ENCODE measurements at regions not wholly inside any gene's neighbourhood (a gene's known extent, or its start where the extent isn't known, plus 50 kb on each side); places are given as distances from the start of the nearest gene placed in this dataset.

GRCh38 chr9:19689328-19690101 is 99.3 kb downstream of the SLC24A2 start:
- POLR2A ChIA-PET: no interaction called here
- Histone ChIP-seq H3K27me3 (replicated peaks in 1 of 2; ENCODE audit: control insufficient read depth in 2 of 2, insufficient read depth in 2 of 2, low read length in 1 of 2) (no peaks in the 10 kb centered on the region; a peak in 1 of 4 replicates), H3K9me3 (replicated peaks; ENCODE audit: control insufficient read depth, insufficient read depth, low read length) (peaks cover 1% of the 10 kb centered on the region; the same call in 2 of the 3 replicates), H3K9ac (ENCODE audit: control insufficient read depth, insufficient read depth, low read length) (no peak overlapping the region), H3K36me3 (ENCODE audit: control insufficient read depth in 2 of 2, insufficient read depth in 2 of 2, low read length in 1 of 2) (no peaks in the 10 kb centered on the region), H2AFZ (ENCODE audit: control insufficient read depth, low read depth, low read length) (no peak overlapping the region), H3K4me2 (ENCODE audit: control insufficient read depth, insufficient read depth) (no peak overlapping the region), H3K27ac (ENCODE audit: control insufficient read depth, insufficient read depth) (no peak overlapping the region), H3K4me3 (no peak overlapping the region), H3K4me1 (ENCODE audit: control insufficient read depth, insufficient read depth, low read length) (no peaks in the 10 kb centered on the region), H4K20me1 (ENCODE audit: control insufficient read depth, insufficient read depth) (no peaks in the 10 kb centered on the region), H3K79me2 (ENCODE audit: control insufficient read depth, insufficient read depth, low read length) (no peaks in the 10 kb centered on the region)
- CTCF ChIA-PET: no interaction called here
- FAIRE-seq: no peak
- DNase-seq (ENCODE audit: low read depth, low spot score): no peak
- no peak for TF ChIP-seq ATF7 (IDR thresholded peaks at IDR 0.05; ENCODE audit: low read depth)
- TF ChIP-seq TBL1XR1 (IDR thresholded peaks at IDR 0.05; ENCODE audit: low read depth, low read length): no peak
- no peak for TF ChIP-seq ZZZ3 (IDR thresholded peaks at IDR 0.05; ENCODE audit: control insufficient read depth, insufficient read length, low read depth)
- TF ChIP-seq PAX5 (IDR thresholded peaks at IDR 0.05; ENCODE audit: borderline replicate concordance, low read depth, low read length): no peak
- TF ChIP-seq ASH2L (IDR thresholded peaks at IDR 0.05; ENCODE audit: borderline replicate concordance, low read depth): no peak
- TF ChIP-seq NRF1 (conservative IDR thresholded peaks at IDR 0.05; ENCODE audit: low read depth, low read length): no peak
- no peak for TF ChIP-seq PKNOX1 (IDR thresholded peaks at IDR 0.05)
- in situ Hi-C loops (cut with MboI): no loop called here
- BruUV-seq (replicated peaks): no TSS peak
- SMC1A ChIA-PET (ENCODE audit: uncharacterized antibody, unreplicated experiment): interaction anchor here (1.6 kb wide), 1 partner anchor 9 kb away, joined by 3 read pairs; no protein-coding TSS in a partner anchor
- no peak for ATAC-seq
- RAD21 ChIA-PET (ENCODE audit: unreplicated experiment): no interaction called here
- WGBS (ENCODE audit: insufficient coverage, insufficient replicate concordance, low lambda C conversion rate, missing lambda C conversion rate): 19% methylated on average over 4 of the region's 4 CpGs
- intact Hi-C loops (cut with micrococcal nuclease; ENCODE audit: unreplicated experiment): no loop called here
